B cell (primary cell): ENCODE measurements at regions not wholly inside any gene's neighbourhood (a gene's known extent, or its start where the extent isn't known, plus 50 kb on each side); places are given as distances from the start of the nearest gene placed in this dataset.

Experiments used
- EZH2 ChIP-seq: IDR thresholded peaks from 2 replicates; pipeline ENCODE4 v1.6.1; 2012; ENCODE audit warnings: borderline replicate concordance, low read depth, mild to moderate bottlenecking, moderate library complexity, low read length; ENCODE audit not compliant: insufficient read depth, poor library complexity, severe bottlenecking
- TF ChIP-seq, protein P1 (sequence below): fragments of 200-600 bp; IDR thresholded peaks from one replicate; pipeline ENCODE4 v1.8.0; 2022; ENCODE audit warnings: antibody characterized with exemption, mild to moderate bottlenecking

DNA sequence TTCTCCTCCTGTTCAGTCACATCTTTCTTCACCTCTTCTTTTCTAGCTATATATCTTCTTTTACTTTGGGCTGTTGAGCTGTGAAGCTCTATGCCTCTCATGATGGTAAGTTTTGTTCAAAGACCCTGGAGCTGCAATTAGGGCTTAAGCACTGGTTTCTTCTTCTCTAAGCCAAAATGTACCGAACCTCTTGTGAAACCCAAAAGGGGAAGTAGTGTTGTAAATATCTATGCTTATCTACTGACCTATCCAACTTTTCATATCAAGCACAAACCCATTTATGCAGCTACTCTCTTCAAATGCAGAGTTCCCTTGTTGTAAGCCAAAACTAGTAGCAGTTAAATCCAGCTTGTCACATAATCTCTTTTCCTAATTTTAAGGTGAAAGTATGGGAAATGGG, 123.6 kb upstream of the CD96 start:
- TF ChIP-seq, protein P1, sequence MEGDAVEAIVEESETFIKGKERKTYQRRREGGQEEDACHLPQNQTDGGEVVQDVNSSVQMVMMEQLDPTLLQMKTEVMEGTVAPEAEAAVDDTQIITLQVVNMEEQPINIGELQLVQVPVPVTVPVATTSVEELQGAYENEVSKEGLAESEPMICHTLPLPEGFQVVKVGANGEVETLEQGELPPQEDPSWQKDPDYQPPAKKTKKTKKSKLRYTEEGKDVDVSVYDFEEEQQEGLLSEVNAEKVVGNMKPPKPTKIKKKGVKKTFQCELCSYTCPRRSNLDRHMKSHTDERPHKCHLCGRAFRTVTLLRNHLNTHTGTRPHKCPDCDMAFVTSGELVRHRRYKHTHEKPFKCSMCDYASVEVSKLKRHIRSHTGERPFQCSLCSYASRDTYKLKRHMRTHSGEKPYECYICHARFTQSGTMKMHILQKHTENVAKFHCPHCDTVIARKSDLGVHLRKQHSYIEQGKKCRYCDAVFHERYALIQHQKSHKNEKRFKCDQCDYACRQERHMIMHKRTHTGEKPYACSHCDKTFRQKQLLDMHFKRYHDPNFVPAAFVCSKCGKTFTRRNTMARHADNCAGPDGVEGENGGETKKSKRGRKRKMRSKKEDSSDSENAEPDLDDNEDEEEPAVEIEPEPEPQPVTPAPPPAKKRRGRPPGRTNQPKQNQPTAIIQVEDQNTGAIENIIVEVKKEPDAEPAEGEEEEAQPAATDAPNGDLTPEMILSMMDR, result no peak
- TF ChIP-seq EZH2, result no peak
